GM19035 (cell line): ENCODE measurements at regions not wholly inside any gene's neighbourhood (a gene's known extent, or its start where the extent isn't known, plus 50 kb on each side); places are given as distances from the start of the nearest gene placed in this dataset.

Source experiments
- ATAC-seq: cut with Tn5 transposase; IDR thresholded peaks from one replicate; pipeline ENCODE4 v1.9.1; 2021; ENCODE audit not compliant: unreplicated experiment

DNA sequence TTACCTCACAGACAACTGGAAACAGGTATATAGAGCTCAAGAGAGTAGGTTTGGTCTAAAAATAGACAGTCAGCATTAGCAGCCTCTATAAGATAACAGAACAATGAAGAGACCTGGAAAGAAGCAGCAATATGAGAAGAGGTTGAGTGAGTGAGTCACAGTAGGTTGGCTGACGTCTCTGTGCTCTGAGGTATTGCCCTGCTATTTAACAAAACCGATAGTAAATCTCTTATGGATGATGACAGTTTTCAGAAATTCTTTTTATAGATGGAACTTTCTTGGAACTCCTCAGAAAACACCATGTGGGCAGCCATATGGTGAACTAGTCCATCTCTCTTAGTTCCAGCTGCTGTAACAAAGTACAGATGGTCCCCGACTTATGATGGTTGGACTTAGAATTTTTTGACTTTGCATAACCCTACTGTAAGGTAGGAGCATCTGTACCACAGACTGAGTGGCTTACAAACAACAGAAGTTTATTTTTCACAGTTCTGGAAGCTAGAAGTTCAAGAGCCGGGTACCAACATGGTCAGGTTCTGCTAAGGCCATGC lies 123.5 kb downstream of the MBD2 start:
- no peak for ATAC-seq

DNA sequence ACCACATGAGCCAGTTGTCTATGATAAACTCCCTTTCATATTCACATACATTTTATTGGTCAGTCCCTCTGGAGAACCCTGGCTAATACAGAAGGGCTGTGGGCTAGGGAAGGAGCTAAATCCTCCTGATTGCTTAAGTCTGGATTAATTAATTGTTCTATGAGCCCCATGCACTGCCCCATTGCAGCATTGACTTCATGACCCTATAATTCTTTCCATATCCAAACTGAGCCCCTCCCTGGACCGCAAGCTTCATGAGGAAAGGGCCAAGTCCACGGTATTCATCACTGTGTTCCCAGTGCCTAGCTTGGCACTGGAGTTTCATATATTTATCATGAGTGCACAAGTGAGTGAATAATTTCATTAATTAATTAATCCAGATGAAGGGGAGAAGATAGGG lies 124.0 kb downstream of the MBD2 start:
- no peak for ATAC-seq

DNA sequence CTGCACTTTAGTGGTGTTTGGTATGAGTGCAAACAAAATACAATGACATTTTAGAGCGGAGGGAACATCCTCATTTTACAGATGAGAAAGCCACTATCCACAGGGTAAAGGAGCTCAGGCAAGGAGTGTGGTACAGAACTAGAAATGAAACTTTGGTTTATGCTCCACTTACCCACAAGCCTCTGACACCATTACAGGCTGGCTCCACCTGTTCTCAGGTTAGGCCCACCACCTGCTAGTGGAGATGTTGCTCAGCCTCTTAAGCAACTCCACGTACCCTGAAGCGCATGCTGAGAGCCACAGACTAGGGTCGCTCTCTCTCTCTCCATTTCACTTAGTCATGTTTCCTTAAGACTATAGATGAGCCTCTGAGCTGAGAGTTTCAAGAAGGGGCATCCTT lies 130.0 kb downstream of the MBD2 start:
- ATAC-seq: no peak

DNA sequence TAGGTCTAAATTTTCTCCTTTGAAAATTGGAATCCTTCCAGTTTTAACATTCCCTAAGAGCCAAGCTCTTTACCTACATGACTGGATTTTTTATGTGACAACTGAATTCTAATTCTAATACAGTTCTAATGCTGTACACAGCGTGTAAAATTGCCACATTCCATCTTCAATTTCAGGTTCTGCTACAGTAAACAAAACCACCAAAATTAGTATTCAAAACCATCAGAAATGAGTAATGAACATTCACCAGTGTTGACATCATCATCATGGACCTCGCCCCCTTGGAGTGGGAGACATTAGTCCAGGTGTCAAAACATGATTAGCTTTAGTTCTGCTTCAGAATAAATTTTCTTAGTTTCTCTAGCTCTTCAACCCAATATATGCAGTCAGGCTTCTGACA lies 133.6 kb downstream of the MBD2 start:
- ATAC-seq: no peak

DNA sequence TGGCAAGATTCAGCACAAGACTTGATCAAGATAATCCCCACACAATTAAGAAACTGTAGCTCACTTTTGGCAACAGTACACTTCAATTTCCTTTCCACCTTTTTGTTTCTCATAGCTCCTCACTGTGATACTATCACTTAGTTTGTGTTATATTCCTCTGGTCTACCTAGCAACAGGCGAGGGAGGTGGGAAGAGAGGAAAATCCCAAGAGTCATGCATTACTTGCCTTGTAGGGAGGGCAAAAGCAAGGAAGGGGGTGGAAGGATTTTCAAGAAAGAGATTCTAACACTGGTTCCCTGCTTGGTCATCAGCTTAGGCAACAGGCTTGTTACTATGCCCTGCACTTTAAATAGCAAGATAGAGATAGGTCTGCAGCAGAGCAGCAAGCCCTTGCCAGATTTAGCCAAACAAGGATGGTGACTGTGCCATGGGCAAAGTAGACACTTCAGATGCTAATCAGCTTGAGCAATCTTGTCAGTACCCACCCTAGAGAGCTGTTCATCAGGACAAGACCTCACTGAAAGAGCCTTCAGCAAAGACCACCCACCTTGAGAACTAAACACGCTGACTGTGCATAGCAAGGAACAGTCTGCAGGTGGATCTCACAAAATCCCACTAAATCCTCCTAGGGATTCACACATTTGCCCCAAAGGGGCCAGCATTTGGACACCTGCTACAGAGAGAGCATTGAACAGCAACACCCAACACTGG lies 134.6 kb downstream of the MBD2 start:
- ATAC-seq: no peak

DNA sequence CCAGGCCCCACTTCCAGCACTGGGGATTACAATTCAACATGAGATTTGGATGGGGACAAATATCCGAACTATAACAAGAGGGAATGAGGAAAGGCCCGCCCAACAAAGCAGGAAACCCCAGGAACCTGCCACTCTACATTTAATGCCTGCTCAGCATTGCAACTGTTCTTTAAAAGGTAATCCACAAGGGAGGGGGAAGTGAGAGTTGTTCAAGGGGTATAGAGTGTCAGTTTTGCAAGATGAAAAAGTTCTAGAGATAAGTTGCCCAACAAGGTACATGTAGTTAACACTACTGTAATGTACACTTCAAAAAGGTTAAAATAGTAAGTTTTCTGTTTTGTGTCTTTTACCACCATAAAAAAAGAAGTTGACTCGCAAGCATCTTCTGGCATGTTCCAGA lies 137.6 kb downstream of the MBD2 start:
- no peak for ATAC-seq

DNA sequence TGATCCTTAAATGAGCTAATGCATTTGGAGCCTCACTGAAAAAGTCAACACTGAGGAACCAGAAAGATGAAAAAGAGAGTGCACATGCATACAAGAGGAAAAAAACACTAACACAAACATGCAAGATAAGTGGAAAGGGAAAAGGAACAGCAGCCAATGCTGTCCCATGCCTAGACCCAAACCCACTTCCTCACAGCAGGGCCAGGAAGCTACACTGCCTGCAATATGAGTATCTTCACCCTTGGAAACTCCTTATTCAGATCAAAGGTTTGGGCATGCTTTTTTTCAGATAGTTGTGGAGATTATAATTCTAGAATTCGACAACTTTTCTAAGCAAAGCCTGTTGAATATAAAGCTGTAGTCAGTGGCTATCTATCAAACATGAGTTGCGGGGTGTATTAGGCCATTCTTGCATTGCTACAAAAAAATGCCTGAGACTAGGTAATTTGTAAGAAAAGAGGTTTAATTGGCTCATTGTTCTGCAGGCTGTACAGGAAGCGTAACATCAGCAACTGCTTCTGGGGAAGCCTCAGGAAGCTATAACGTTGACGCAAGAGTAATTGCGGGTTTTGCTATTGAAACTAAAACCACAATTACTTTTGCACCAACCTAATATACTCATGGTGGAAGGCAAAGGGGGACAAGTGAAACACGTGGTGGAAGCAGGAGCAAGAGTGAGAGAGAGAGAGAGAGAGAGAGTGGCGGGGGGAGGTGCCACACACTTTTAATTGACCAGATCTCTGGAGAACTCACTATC lies 138.2 kb downstream of the MBD2 start:
- ATAC-seq: peak; percentile 52

DNA sequence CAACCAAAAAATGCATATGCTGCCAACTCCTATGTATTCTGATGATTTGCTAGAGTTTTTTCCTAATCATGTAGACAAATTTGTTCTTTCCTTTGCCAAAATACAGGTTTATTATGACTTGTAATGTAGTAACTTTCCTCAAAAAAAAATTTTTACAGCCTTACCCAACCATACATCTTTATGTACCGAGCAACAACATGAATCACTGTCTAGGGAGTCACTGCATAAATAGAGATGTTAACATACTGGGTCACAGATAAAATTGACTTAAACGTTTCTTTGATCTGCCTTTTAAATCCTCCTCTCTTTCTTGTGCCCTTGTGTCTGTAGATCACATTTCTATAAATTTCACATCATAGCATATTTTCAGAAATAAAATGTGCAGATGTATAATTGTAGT lies 143.6 kb downstream of the MBD2 start:
- no peak for ATAC-seq

DNA sequence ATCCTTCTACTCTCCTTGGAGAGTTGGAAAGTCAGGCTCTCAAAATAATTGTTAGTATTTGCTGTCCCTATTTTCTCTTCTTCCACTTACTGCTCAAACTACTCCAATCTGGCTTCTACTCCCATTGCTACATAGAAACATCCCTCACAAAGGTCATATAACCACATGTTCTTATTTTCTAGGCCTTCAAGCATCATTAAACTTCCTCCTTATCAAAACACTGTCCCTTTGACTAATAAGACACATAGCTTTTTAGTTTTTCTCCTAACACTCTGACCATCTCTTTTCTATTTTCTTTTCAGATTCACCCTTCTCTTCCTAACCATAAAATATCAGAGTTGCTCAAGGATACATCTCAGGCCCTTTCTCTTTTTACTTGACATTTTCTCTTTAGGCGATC lies 148.3 kb downstream of the MBD2 start:
- ATAC-seq: no peak

DNA sequence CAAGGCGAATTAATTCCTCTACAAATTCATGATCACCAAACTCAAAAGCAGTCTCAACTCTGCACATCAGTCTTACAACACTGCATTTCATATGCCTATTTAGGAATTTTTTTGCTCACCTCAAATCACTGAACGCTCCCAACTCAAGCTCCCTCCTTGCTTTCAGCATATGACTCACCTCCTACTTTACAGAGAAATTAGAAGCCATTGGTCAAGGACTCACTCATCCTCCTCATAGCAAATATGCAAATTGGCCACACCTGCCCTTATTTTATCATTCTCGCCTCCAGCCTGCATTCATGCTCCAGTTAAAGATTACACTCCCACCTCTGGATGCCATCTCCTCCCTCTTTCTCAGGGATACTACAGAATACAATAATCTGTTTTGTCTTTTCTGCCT lies 148.8 kb downstream of the MBD2 start:
- no peak for ATAC-seq

DNA sequence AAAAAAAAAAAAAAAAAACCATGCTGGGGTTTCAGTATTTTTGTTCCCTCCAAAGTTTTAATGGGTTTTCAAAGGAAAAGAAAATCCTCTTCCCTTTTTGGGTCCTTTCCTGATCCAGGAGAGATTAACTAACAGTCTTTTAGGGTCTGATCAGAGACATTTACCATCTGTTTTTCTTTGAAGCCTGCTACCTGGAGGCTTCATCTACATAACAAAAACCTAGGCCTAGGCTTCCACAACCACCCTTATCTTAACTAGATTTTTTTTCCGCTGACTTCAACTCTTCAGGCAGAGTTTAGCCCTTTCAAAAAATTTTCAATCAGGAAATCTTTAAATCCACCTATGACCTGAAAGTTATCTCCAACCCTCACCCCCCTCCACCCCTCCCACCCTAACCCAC lies 154.7 kb downstream of the MBD2 start:
- no peak for ATAC-seq

DNA sequence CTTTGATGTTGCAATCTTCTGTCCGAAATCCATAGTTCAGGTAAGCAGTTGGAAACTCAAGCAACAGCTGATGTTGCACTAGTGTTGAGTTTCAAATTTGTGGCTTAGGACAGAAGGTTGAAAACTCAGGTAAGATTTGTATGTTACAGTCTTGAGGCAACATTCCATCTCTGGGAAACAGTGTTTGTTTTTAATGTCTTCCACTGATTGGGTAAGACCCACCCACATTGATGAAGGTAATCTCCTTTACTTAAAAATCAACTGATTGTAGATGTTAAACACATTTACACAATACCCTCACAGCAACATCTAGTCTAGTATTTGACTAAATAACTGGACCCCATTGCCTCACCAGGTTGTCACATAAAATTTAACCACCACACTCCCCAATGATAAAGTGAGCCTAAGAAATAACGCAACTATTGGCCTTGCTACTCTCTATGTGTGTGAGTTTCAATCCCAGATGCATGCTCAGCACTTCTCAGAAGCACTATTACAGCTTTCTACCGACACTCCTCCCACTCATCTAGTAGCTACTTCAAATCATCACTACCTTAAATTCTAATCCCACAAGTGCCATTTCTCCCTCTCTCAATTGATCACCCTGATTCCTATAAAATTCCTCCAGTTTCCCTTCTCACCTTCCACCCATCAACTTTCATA lies 164.0 kb downstream of the MBD2 start:
- ATAC-seq: no peak

DNA sequence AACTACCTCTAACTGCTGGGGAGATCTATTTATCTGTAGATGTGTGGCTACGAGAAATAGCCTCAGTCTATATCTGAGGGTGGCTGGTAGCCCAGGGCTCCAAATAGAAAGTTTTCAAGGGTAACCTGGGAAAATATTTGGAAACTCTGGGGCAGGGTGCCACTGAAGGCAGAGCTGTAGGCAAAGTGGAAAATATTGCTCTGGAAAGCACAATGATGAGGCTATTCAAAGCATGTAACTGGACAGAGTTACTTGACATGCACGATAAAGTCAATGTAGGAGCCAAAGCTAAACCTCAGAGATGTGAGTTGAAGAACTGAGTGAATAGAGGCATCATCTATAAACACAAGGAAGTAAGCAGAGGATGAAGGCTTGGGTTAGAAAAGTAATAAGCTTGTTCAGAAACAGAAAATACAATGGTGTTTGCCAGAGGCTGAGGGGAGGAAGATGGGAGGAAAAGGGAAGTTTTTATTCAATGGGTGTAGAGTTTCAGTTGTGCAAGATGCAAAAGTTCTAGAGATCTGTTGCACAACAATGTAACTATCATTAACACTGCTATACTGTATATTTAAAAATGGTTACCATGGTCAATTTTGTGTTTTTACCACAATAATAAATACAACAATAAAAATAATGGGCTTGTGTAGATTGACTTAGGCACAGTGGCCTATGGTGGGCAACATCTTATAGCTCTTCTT lies 171.6 kb downstream of the MBD2 start:
- ATAC-seq: no peak

DNA sequence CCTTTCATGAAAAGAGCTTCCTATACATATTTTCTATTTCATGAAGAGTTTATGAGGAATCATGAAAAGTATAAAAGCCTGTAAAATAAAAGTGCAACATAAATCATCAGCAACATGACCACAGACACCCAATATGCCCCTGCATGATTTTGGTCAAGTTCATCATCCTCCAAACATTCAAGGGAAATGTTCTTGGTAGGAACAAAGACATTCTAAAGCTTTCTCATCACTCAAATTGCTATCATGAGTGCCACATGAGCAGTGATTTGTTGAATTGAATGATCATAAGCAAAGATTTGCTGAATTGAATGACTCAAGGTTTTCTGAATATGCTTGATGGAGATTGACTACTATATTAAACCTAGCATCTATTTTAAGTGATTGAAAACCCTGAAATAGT lies 172.2 kb downstream of the MBD2 start:
- no peak for ATAC-seq

DNA sequence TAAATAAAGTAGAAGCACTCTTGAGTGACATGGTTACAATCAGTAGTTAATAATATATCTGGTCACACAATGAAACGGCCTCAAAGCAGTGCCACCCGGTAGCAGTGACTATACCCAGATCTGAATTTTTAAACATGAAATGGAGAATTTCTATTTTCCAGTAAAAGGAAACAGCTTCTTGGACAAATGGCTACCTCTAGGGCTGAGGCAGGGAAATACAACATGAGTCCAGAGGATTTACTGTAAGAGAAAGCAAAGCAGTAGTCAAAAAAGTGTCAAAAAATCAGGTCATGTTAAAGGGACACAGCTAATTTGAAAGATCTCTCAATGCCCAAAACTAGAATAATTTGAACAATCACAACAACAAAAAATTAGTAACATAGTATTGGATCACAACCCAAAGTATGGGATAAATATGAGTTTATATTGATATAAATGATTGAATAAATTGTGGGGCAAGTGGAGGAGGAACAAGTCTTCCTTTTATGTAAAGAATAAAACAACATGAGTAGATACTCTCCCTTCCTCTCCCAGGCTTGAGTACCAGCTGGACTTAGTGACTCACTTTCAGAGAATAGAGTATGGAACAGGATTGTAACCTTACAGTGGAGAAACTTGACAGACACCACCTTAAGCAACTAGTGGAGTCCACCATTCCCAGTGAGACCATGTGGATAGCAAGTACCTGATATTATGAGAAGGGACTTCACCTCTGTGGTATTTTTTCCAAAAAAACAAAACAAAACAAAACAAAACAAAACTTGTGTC lies 180.8 kb downstream of the MBD2 start:
- ATAC-seq: no peak

DNA sequence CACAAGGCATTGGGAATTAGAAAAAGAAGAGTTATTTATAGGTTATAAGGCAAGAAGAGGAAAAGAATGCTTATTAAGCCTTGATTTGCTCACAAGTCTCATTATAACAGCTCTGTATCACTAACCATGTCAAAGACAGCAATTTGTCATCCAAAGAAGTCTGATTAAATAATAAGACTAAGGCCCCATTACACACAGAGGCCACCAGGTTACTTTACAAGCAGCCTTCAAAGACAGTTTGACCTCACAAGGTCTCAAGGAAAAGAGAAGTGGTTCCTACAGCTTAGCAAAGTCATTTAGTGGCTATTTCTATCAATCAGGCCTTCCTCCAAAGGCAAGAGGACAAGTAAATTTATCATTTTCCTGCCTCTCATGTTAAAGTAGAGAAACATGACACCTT lies 188.5 kb downstream of the MBD2 start:
- no peak for ATAC-seq

DNA sequence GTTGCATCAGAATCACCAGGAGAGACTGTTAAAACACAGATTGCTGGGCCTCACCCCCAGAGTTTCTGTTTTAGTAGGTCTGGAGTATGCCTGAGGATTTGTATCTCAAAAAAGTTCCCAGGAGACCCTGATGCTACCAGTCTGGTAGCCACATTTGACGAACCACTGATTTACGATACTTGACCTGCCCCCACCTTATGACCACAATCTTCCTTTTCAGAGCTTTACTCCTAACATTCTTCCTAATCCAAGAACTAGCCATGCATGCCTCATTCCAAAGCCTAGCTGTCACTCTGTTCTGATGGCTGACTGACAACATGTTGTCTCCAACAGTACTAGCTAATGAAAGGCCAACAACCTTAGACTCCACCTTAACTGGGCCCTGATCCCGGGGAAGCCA lies 191.4 kb downstream of the MBD2 start:
- ATAC-seq: no peak

DNA sequence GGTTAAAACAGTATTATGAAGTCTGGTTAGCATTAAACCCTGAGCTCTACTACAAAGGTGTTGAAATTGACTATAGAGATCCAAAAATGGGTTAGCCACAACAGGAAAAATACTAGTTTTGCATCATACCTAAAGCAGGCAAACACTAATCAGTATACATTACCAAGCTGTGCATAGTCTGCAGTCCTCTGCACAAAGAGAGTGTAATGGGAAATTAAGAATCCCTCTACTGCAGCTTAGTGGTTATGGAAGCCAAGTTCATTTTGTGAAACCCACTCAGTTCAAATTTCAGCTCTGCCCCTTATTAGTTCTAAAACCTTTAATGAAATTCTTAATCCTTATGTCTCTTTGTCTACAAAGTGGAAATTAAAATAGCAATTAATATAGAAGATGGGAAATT lies 192.1 kb downstream of the MBD2 start:
- ATAC-seq: no peak

DNA sequence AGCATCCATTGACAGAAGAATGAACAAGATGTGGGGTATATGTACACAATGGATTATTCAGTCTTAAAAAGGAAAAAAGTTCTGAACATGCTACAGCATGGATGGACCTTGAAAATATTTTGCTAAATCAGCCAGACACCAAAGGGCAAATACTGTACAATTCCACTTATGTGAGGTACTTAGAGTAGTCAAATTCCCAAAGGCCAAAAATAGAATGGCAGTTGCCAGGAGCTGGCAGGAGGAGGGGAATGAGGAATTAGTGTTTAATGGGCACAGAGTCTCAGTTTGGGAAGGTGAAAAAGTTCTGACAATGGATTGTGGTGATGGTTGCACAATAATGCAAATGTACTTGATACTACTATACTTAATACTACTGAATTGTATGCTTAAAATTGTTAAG lies 193.2 kb downstream of the MBD2 start:
- ATAC-seq: no peak

DNA sequence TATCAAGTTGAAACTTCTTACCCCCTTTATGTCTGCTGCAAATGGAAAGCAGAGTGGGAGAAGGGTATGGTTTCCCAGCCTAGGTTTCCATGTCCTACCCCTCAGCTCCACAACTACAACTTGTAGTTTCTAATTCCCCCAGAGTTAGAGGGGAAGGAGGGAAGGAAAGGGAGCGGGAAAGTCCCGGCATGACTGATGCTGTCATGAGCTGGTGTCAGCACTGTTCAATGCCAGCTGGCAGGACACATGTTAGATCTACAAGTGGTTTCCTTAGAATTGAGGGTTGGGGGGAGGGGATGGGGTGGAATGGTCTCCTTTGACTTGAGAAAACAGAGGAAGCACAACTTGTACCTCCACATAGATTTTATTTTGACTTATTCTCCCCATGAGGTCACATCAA lies 194.0 kb downstream of the MBD2 start:
- no peak for ATAC-seq

DNA sequence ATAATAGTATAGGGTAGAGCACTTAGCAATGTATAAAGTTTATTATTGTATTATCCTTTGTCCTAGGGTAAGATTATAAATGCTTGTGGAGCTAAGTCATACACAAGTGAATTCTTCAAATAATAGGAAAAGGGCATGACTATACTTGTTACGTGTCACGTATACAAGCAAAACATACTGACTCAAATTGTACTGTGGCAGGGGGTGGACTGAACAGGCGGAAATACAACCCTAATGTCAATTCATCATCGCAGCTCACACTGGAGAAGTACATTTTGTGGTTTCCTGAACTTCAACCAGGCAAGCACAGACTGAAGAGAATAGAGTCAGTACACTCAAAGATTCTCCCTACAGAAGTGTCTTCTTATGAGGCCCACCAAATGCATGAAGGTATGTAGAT lies 201.0 kb downstream of the MBD2 start:
- ATAC-seq: no peak
